NCI-H748 (cell line): ENCODE measurements at regions not wholly inside any gene's neighbourhood (a gene's known extent, or its start where the extent isn't known, plus 50 kb on each side); places are given as distances from the start of the nearest gene placed in this dataset.
A peak's percentile ranks its signal among the peaks of the same experiment; 100 is the strongest.
"Not testable (repeated sequence)": the region's sequence is repeated elsewhere in the genome, so short reads cannot be mapped to it uniquely, and the experiment has no call there.

Experiments
- DNase-seq: peaks from one replicate; lab custom pipeline; 2025; ENCODE audit not compliant: unreplicated experiment; lab: John Stamatoyannopoulos, UW

- peak; percentile 81 for DNase-seq
Measured at GRCh38 chr6:27156874-27157458, 90.5 kb upstream of the PRSS16 start.

- DNase-seq = peak; percentile 91
Measured at GRCh38 chr6:27157459-27158315, 89.8 kb upstream of the PRSS16 start.

GRCh38 chr6:27158316-27158643 is 89.2 kb upstream of the PRSS16 start:
- no peak for DNase-seq

- no peak for DNase-seq
Measured at GRCh38 chr6:27159725-27160124, 87.8 kb upstream of the PRSS16 start.

GRCh38 chr6:27161115-27161514 is 86.4 kb upstream of the PRSS16 start:
- DNase-seq = no peak

GRCh38 chr6:27161603-27161945 is 85.9 kb upstream of the PRSS16 start:
- DNase-seq = no peak

- peak; percentile 77 for DNase-seq
Measured at GRCh38 chr6:27161946-27162603, 85.4 kb upstream of the PRSS16 start.

GRCh38 chr6:27163834-27164233 is 83.7 kb upstream of the PRSS16 start:
- no peak for DNase-seq

GRCh38 chr6:27168108-27168507 is 79.4 kb upstream of the PRSS16 start:
- no peak for DNase-seq

- peak; percentile 15 for DNase-seq
Measured at GRCh38 chr6:27168586-27169443, 78.7 kb upstream of the PRSS16 start.

GRCh38 chr6:27172524-27173231 is 74.8 kb upstream of the PRSS16 start:
- not testable (repeated sequence) for DNase-seq

GRCh38 chr6:27173232-27173601 is 74.3 kb upstream of the PRSS16 start:
- not testable (repeated sequence) for DNase-seq

- no peak for DNase-seq
Measured at GRCh38 chr6:27174958-27175357, 72.5 kb upstream of the PRSS16 start.

GRCh38 chr6:27176096-27176495 is 71.4 kb upstream of the PRSS16 start:
- peak; percentile 24 for DNase-seq

- peak; percentile 68 for DNase-seq
Measured at GRCh38 chr6:27176523-27177484, 70.7 kb upstream of the PRSS16 start.

GRCh38 chr6:27177485-27178406 is 69.8 kb upstream of the PRSS16 start:
- DNase-seq = peak; percentile 93

GRCh38 chr6:27178407-27178730 is 69.1 kb upstream of the PRSS16 start:
- DNase-seq = no peak

GRCh38 chr6:27178860-27179259 is 68.6 kb upstream of the PRSS16 start:
- DNase-seq = peak; percentile 43
